AG04450 (cell line): ENCODE measurements at regions not wholly inside any gene's neighbourhood (a gene's known extent, or its start where the extent isn't known, plus 50 kb on each side); places are given as distances from the start of the nearest gene placed in this dataset.

ENCODE experiments used
- CTCF ChIA-PET: fragments of 300-600, 350-600 bp; formaldehyde crosslinking; extraction: SDS; loops from one replicate; lab custom pipeline; 2022; ENCODE audit warnings: antibody characterized with exemption, inconsistent platforms; lab: Charles Lee
- POLR2A ChIA-PET: fragments of 350-600 bp; formaldehyde crosslinking; extraction: SDS; loops from one replicate; lab custom pipeline; 2021; ENCODE audit warnings: antibody characterized with exemption, inconsistent platforms; lab: Yijun Ruan, JAX
- DNase-seq: peaks from one replicate; pipeline ENCODE4 v3.0.0-alpha.2; 2011; ENCODE audit warnings: low read depth, low spot score
- H3K27ac ChIP-seq: one replicate; pipeline ENCODE4 v1.5.1; 2012; ENCODE audit warnings: low read depth, low read length, control low read depth
- H3K27me3 ChIP-seq: one replicate; pipeline ENCODE4 v1.6.0; 2012; ENCODE audit warnings: low read length; ENCODE audit not compliant: control insufficient read depth, insufficient read depth
- H3K4me3 ChIP-seq: 2 replicates; pipeline ENCODE4 v1.5.1; 2011; ENCODE audit warnings: mild to moderate bottlenecking, low read depth, low read length, control low read depth
- H3K9me3 ChIP-seq: 2 replicates; pipeline ENCODE4 v1.5.1; 2012; ENCODE audit warnings: low read length; ENCODE audit not compliant: control insufficient read depth, insufficient read depth
- TF ChIP-seq, protein P1 (sequence below): IDR thresholded peaks from 2 replicates; pipeline ENCODE4 v1.5.1; 2011; ENCODE audit warnings: low read depth, low read length, control low read depth, inconsistent platforms

DNA sequence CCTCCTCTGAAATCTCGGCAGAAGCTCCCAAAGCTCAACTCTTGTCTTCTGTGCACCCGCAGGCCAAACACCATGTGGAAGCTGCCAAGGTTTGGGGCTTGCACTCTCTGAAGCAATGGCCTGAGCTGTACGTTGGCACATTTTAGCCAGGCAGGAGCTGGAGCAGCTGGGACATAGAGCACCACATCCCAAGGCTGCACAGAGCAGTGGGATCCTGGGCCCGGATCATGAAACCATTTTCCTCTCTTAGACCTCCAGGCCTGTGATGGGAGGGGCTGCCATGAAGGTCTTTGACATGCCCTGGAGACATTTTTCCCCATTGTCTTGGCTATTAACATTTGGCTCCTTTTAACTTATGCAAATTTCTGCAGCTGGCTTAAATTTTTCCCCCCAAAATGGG lies 567.1 kb upstream of the ZNF608 start:
- H3K4me3 ChIP-seq = no peak overlapping the region
- CTCF ChIA-PET = no interaction called here
- POLR2A ChIA-PET = no interaction called here

DNA sequence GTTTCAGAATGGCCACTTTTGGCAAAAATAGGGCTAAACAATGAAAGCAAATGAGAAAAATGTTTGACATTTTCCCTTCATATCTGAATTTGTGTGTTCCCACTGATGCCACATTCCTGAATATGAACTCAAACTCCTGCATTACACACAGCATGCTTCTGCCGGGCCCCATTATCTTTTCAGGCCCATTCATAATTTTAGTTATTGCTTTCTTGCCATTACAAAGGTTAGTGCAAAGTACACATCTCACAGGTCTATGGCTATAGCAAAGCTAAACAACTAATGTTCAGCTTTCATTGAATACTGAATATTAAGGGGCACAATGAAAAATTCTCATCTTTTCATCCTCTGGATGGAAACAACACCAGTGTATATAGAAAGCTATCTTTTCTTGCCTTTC lies 568.9 kb upstream of the ZNF608 start:
- H3K4me3 ChIP-seq = no peak overlapping the region
- H3K27ac ChIP-seq = no peak overlapping the region
- peaks cover 8% of the 10 kb centered on the region for H3K9me3 ChIP-seq
- TF ChIP-seq, protein P1, sequence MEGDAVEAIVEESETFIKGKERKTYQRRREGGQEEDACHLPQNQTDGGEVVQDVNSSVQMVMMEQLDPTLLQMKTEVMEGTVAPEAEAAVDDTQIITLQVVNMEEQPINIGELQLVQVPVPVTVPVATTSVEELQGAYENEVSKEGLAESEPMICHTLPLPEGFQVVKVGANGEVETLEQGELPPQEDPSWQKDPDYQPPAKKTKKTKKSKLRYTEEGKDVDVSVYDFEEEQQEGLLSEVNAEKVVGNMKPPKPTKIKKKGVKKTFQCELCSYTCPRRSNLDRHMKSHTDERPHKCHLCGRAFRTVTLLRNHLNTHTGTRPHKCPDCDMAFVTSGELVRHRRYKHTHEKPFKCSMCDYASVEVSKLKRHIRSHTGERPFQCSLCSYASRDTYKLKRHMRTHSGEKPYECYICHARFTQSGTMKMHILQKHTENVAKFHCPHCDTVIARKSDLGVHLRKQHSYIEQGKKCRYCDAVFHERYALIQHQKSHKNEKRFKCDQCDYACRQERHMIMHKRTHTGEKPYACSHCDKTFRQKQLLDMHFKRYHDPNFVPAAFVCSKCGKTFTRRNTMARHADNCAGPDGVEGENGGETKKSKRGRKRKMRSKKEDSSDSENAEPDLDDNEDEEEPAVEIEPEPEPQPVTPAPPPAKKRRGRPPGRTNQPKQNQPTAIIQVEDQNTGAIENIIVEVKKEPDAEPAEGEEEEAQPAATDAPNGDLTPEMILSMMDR = no peak
- no peaks in the 10 kb centered on the region for H3K27me3 ChIP-seq
- CTCF ChIA-PET = no interaction called here
- no peak for DNase-seq
- POLR2A ChIA-PET = no interaction called here

More for the DNA sequence above, 567.1 kb upstream of the ZNF608 start:
- TF ChIP-seq, protein P1 = no peak
- no peaks in the 10 kb centered on the region for H3K27me3 ChIP-seq
- H3K9me3 ChIP-seq = peaks cover 8% of the 10 kb centered on the region
- no peak overlapping the region for H3K27ac ChIP-seq
- DNase-seq = no peak

DNA sequence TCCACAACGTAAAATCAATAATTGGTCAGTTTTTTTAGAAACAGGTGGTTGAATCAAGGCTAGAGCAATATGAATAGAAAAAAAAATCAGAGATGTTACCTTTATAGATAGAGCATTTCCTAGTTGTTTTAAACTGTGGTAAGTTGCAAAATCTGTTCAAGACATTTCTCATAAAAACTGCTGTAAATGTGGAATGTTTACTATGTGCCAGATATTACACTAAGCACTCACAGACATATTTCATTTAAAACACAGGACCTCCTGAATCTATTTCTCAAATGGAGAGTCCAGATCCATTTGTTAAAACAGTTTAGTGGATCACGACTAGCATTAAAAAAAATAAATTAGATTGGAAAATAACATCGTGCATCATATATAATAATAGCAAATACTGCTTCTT lies 570.0 kb upstream of the ZNF608 start:
- no peak overlapping the region for H3K4me3 ChIP-seq
- DNase-seq = no peak
- ChIA-PET POLR2A (no interaction called here), CTCF (no interaction called here)
- H3K27ac ChIP-seq = no peak overlapping the region
- TF ChIP-seq, protein P1 = no peak
- H3K9me3 ChIP-seq = peaks cover 8% of the 10 kb centered on the region
- no peaks in the 10 kb centered on the region for H3K27me3 ChIP-seq

DNA sequence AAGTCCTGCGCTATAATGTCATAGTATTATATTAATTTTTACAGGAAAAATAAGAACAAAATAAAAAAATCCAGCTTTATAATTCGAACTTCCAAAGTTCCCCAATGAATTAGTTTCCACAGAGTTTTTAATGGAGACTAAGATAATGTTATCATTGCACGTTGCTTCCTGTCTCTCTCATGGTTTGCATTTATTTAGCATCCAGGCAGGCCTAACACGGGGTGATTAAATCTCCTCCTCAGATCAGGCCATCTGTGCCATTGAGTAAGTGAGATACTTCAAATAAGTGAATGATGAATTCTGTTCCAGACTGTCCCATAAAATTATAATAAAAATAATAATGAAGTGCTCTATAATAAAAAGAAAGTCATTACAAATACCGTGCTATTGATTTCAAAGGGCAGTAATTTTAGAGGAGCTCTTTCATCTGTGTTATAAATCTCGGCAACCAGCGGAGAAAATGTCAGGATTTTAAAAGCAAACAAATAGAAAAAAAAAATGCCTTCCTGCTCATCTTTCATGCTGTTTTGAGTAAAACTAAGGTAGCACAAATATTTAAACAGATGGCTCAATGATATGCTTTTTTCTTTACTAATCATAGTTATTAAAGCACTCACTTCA lies 570.6 kb upstream of the ZNF608 start:
- TF ChIP-seq, protein P1 = no peak
- no peak for DNase-seq

DNA sequence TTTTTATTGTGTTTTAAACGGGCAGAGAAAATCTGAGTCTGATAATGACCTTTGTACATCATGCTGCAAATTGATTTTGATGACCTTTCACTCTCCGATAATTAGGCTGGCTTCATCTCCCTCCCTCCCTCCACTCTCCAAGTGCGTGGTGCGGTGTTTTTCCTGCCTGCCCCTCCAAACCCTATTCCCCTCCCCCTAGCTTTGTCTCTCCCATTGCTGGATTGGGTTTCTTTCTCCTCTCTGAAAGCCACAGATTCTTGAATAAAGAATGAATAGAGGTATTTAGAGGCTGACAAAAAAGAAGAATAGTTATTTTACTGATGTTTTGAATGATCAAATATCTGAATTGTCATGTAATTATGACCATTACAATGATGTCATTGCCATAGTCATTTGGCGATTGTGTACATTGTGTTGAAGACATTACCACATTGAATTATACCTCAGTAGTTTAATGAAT lies 571.1 kb upstream of the ZNF608 start:
- no peak overlapping the region for H3K27ac ChIP-seq
- no peak for DNase-seq

More for the DNA sequence above, 570.6 kb upstream of the ZNF608 start:
- H3K27ac ChIP-seq = no peak overlapping the region
- peaks cover 8% of the 10 kb centered on the region for H3K9me3 ChIP-seq
- POLR2A ChIA-PET = no interaction called here
- no peak overlapping the region for H3K4me3 ChIP-seq
- no peaks in the 10 kb centered on the region for H3K27me3 ChIP-seq
- CTCF ChIA-PET = interaction anchor here (0.6 kb wide), 2 partner anchors 115 to 324 kb away, joined by 3 read pairs; no protein-coding TSS in a partner anchor

More for the DNA sequence above, 571.1 kb upstream of the ZNF608 start:
- Histone ChIP-seq H3K4me3 (no peak overlapping the region), H3K9me3 (peaks cover 8% of the 10 kb centered on the region), H3K27me3 (no peaks in the 10 kb centered on the region)
- TF ChIP-seq, protein P1 = no peak
- ChIA-PET POLR2A (no interaction called here), CTCF (no interaction called here)
